HG03460 (cell line): ENCODE measurements at regions not wholly inside any gene's neighbourhood (a gene's known extent, or its start where the extent isn't known, plus 50 kb on each side); places are given as distances from the start of the nearest gene placed in this dataset.
"Not testable (repeated sequence)": the region's sequence is repeated elsewhere in the genome, so short reads cannot be mapped to it uniquely, and the experiment has no call there.

Experiments used
- ATAC-seq: cut with Tn5 transposase; IDR thresholded peaks from one replicate; pipeline ENCODE4 v1.9.1; 2021; ENCODE audit not compliant: unreplicated experiment

GRCh38 chr5:96209829-96210228, 223.2 kb downstream of the PCSK1 start:
- ATAC-seq: no peak

- no peak for ATAC-seq
These were observed 225.6 kb downstream of the PCSK1 start for GRCh38 chr5:96207420-96207819.

- ATAC-seq: no peak
These were observed 229.3 kb downstream of the PCSK1 start for GRCh38 chr5:96203761-96204160.

GRCh38 chr5:96201503-96201902, 231.5 kb downstream of the PCSK1 start:
- ATAC-seq: no peak

- ATAC-seq: no peak
These were observed 232.4 kb downstream of the PCSK1 start for GRCh38 chr5:96200641-96201040.

- ATAC-seq: no peak
These were observed 233.3 kb downstream of the PCSK1 start for GRCh38 chr5:96199713-96200183.

- ATAC-seq: no peak
These were observed 234.5 kb downstream of the PCSK1 start for GRCh38 chr5:96198356-96199058.

GRCh38 chr5:96197767-96198166, 235.3 kb downstream of the PCSK1 start:
- not testable (repeated sequence) for ATAC-seq

- no peak for ATAC-seq
These were observed 235.7 kb upstream of the ELL2 start for GRCh38 chr5:96197347-96197746.

- ATAC-seq: no peak
These were observed 235.2 kb upstream of the ELL2 start for GRCh38 chr5:96196890-96197289.

- ATAC-seq: no peak
These were observed 234.8 kb upstream of the ELL2 start for GRCh38 chr5:96196407-96196806.

GRCh38 chr5:96195123-96195522, 233.5 kb upstream of the ELL2 start:
- no peak for ATAC-seq

- no peak for ATAC-seq
These were observed 232.9 kb upstream of the ELL2 start for GRCh38 chr5:96194593-96194992.

- no peak for ATAC-seq
These were observed 232.3 kb upstream of the ELL2 start for GRCh38 chr5:96193946-96194345.

GRCh38 chr5:96189987-96190386, 228.3 kb upstream of the ELL2 start:
- no peak for ATAC-seq

GRCh38 chr5:96189028-96189826, 227.6 kb upstream of the ELL2 start:
- ATAC-seq: no peak

- ATAC-seq: no peak
These were observed 225.8 kb upstream of the ELL2 start for GRCh38 chr5:96187309-96188027.

GRCh38 chr5:96184510-96184909, 222.9 kb upstream of the ELL2 start:
- not testable (repeated sequence) for ATAC-seq

GRCh38 chr5:96180684-96181435, 219.2 kb upstream of the ELL2 start:
- ATAC-seq: no peak

GRCh38 chr5:96177303-96177869, 215.7 kb upstream of the ELL2 start:
- ATAC-seq: no peak

- ATAC-seq: no peak
These were observed 214.4 kb upstream of the ELL2 start for GRCh38 chr5:96176022-96176421.
